ENCODE measurements at regions not wholly inside any gene's neighbourhood (a gene's known extent, or its start where the extent isn't known, plus 50 kb on each side); places are given as distances from the start of the nearest gene placed in this dataset.

DNA sequence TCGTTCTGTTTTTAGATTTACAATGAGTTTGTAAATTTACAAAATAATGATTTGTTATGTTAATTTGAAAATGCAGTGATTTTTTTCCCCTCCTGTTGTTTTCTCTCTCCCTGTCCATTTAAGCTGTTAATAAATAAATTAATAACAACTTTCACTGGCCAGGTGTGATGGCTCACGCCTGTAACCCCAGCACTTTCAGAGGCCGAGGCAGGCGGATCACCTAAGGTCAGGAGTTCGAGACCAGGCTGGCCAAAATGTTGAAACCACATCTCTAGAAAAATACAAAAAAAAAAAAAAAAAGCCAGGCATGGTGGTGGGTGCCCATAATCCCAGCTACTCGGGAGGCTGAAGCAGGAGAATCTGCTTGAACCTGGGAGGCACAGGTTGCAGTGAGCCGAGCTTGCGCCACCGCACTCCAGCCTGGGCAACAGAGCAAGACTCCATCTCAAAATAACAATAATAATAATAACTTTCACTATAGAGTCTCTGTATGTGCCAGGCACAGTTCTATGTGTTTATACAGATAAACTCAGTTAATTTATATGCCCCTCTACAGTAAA lies 229.2 kb upstream of the ARGLU1 start:
- DNase-seq (ENCODE audit: low spot score) = no peak

- DNase-seq (ENCODE audit: low spot score) = no peak
These were observed 228.5 kb upstream of the ARGLU1 start for GRCh38 chr13:106796280-106797047.

DNA sequence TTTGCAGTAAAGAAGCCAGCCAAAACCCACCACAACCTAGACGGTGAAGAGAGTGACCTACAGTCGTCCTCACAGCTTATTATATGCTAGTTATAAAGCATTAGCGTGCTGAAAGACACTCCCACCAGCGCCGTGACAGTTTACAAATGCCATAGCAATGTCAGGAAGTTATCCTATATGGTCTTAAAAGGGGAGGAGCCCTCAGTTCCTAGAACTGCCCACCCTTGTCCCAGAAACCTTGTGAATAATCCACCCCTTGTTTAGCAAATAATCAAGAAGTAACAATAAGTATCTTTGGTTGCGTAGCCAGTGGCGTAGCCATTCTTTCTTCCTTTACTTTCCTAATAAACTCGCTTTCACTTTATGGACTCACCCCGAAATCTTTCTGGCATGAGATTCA lies 227.9 kb upstream of the ARGLU1 start:
- no peak for DNase-seq (ENCODE audit: low spot score)

- no peak for DNase-seq (ENCODE audit: low spot score)
These were observed 226.2 kb upstream of the ARGLU1 start for GRCh38 chr13:106794117-106794516.

- no peak for DNase-seq (ENCODE audit: low spot score)
These were observed 222.0 kb upstream of the ARGLU1 start for GRCh38 chr13:106789911-106790310.

DNA sequence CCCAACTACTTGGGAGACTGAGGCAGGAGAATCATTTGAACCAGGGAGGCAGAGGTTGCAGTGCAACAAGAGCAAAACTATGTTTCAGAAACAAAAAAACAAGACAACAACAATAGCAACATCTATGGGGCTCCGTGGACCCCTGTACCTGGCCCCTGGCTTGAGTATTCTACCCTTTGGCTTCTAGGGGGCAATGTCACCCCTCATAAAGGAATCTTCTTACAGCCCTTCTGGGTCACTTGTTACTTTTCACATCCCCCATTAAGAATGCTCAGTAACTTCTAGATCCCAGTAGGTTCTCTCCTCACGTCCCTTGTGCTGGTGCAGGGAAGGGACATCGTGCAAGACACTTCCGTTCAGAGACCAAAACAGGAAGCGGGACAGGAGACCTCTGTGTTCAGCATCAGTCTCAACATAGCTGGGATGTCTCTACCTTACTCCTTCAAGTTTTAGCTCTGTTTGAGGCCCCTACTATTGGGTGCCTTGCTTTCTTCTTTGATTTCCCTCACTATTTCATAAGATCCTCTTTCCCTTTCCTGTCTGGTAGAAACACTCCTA lies 218.1 kb upstream of the ARGLU1 start:
- DNase-seq (ENCODE audit: low spot score) = no peak

DNA sequence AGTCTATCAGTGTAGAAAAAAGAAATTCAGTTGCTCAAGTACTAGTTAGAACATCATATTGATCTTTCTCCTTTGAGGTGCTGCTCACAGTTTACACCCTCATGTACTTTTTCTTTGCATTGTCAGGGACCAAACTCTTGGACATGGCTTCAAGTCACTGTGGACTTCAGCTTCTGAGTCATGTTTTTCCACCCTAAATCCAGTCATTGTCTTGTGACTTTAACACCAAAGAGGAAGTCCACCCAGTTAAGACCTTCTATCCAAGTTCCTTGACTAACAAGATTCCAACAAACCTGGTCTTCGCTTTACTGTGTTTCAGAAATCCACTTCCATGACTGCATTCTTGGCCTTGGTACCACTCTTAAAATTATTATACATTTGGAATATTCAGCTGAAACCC lies 206.7 kb upstream of the ARGLU1 start:
- no peak for DNase-seq (ENCODE audit: low spot score)

- no peak for DNase-seq (ENCODE audit: low spot score)
These were observed 204.2 kb upstream of the ARGLU1 start for GRCh38 chr13:106772006-106772601.

DNA sequence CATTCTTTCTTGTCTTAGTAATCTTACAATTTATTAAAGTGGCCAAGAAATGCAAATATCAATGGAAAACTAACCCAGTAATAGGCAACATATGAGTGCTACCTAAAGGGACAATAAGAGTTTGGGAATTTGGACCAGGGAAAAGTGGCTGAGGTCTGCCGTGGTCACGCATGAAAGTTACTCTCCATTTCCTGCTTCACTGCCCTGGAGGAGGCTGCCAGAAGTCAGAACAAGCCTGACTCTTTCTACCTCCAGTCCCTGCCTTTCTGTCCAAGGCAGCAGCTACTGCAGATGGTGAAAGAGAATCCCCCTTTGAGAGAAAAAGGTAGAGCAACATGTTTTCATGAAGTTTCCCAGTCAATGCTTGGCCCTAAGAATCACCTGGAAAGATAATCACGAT lies 201.1 kb upstream of the ARGLU1 start:
- peak; percentile 2 for DNase-seq (ENCODE audit: low spot score)

DNA sequence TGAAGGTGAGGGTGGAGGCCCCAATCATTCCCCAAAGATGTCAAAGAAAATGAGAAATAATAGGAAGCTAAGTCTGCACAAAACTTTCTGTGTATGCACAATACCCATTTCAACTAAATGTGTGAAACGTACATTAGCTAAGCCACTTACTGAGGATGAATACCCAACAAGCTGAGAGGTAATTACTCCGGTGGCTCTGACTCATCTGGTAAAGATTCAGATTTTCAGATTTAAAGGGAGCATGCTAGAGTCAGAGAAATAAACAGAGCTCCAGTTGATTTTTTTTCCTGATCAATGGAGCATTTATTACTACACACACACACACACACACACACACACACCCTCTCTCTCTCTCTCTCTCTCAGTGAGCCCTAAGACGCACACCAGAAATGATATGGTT lies 194.8 kb upstream of the ARGLU1 start:
- DNase-seq (ENCODE audit: low spot score) = peak; percentile 36

- no peak for DNase-seq (ENCODE audit: low spot score)
These were observed 188.5 kb upstream of the ARGLU1 start for GRCh38 chr13:106756446-106756845.

- DNase-seq (ENCODE audit: low spot score) = peak; percentile 79
These were observed 187.6 kb upstream of the ARGLU1 start for GRCh38 chr13:106755542-106755941.

GRCh38 chr13:106753251-106753650 lies 185.3 kb upstream of the ARGLU1 start:
- DNase-seq (ENCODE audit: low spot score) = peak; percentile 20

DNA sequence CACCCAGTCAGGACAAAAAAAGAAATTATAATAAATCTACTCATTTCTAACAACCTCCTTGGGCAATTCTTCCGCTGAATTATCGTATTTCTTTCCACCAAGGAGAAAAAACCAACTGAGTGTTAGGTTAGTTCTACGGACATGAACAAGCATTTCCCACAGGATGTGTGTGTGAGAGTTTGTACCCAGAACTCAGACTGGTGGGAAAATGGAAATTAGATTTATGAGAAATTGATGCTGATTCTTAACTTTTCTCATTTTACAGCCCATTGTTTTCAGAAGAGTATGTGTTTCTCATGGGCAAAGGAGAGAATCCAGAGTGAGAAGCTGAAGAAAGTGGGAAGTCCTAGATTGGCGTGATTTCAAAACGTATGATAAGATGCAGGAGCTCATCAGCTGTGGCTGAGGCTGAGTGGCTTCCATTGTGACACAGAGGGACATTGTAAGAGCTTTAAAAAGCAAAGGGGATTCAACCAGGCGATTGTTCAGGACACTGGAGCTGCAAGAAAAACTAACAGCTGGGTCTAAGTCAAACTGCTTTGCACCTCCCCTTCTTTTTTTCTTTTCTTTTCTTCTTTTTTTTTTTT lies 184.7 kb upstream of the ARGLU1 start:
- DNase-seq (ENCODE audit: low spot score) = no peak

DNA sequence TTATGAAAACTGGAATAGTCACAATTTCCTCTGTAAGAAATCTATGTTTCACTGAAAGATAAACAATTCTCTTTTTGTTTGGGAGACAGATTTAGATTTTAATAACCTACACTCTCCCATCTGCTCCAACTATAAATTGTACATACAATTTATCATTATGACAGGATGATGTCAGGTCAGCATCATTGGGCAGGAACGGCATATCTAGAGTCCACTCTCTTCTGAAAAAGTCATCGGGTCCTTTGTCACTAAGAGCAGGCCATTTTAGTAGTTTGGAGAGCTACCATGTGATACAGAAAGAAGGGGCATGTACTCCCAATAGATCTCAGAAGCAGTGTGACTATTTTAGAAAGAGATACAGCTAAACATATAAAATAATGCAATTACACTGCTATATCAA lies 180.8 kb upstream of the ARGLU1 start:
- DNase-seq (ENCODE audit: low spot score) = no peak

DNA sequence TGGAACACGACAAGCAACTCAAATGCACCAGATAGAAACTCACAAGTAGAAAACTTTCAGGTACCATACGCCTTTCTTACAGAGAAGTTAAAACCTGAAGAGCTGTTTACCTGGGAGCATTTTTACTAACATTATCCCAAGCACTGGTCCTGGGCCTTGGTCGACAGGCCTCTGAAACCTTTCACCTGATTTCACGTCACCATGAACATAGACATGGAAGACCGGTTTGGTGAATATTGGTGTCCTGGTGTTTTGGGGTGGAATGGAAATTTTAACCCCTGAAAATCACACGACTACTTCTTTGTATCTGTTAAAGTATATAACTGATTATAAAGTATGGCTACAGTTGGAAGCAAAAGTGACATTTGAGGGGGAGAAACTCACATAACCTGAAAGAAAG lies 176.6 kb upstream of the ARGLU1 start:
- no peak for DNase-seq (ENCODE audit: low spot score)

DNA sequence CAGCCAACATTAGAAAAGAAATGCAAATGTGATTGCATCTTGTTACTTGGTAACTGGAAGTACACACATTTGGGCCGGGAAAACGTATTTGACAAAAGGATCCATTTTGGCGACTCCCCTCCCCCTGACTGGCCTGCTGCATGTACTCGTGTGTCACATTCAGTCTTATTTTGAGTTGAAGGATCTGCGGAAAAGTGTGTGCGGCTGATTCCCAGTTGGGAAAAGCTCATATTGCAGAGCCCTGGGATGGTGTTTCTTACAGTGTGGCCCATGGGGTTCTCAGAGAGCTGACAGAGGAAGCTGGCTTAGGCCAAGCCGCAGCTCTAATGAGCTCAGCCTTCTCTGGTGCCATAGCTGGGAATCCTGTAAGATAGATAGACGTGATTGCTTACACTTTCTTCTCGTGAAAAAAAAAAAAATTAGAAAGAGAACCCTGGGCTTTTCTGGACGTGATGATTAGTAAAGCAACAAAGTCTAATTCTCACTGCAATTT lies 170.3 kb upstream of the ARGLU1 start:
- DNase-seq (ENCODE audit: low spot score) = no peak

GRCh38 chr13:106736941-106737340 lies 169.0 kb upstream of the ARGLU1 start:
- DNase-seq (ENCODE audit: low spot score) = no peak

- DNase-seq (ENCODE audit: low spot score) = no peak
These were observed 166.3 kb upstream of the ARGLU1 start for GRCh38 chr13:106734198-106734597.

DNA sequence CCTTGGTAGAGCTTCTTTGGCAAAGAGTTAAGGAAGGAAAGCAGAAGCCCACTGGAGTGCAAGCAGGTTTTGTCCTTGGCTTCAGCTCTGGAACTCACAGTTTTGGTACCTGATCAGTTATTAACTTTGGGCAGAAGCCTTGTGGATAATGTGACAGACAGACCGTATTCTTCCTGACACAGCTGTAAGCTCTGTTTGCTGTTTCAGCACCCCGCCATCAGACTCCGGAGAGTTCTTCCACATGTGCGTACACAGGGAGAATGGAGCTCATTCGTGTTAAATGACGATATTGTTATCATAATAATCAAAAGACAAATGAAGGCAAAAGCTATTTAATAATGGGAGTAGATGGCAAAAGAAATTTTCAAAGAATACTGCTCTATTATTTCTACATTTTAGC lies 155.1 kb upstream of the ARGLU1 start:
- no peak for DNase-seq (ENCODE audit: low spot score)

- no peak for DNase-seq (ENCODE audit: low spot score)
These were observed 154.7 kb upstream of the ARGLU1 start for GRCh38 chr13:106722620-106723019.

DNA sequence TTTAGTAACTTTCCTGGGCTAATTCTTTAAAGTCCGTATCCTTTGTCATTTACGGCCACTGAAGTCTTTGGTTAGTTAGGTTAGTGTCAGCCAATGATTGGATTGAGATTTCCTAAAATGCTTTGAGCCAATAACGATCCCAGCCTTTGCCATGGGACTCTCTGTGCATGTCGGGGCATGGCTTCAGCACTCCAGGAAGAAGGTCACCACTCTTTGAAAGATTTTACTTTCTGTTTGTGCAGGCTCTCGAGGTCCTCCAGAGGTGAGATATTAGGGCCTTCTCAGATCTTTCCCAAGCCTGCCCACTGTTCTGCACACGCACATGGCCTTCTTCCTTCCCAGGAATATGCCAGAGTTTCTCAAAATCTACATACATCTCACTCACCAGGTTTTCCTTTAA lies 153.7 kb upstream of the ARGLU1 start:
- DNase-seq (ENCODE audit: low spot score) = no peak
